Activated naive CD8-positive, alpha-beta T cell treated with anti-CD3 and anti-CD28 coated beads, Interleukin-2, amount 10 ng/mL, durations not matched to agents 7 days and 5 days (primary cell): ENCODE measurements at regions not wholly inside any gene's neighbourhood (a gene's known extent, or its start where the extent isn't known, plus 50 kb on each side); places are given as distances from the start of the nearest gene placed in this dataset.
"Not testable (repeated sequence)": the region's sequence is repeated elsewhere in the genome, so short reads cannot be mapped to it uniquely, and the experiment has no call there.

Experiments used
- ATAC-seq: fragments of 150-1000 bp; cut with Tn5 transposase; one replicate; pipeline ENCODE4 v1.10.0; 2021; ENCODE audit warnings: low read depth, moderate library complexity
- POLR2A ChIA-PET: fragments of 350-600 bp; sonication (Branson Sonifier 250); formaldehyde crosslinking; loops from one replicate; lab custom pipeline; 2021; ENCODE audit warnings: antibody characterized with exemption; lab: Charles Lee
- DNase-seq: peaks from one replicate; pipeline ENCODE4 v3.0.0; 2021
- H3K27ac Mint-ChIP-seq: one replicate; pipeline ENCODE4 v1.8.0; 2022; ENCODE audit warnings: mild to moderate bottlenecking, mixed read lengths
- H3K27me3 Mint-ChIP-seq: one replicate; pipeline ENCODE4 v1.8.0; 2022; ENCODE audit warnings: mild to moderate bottlenecking, moderate library complexity, mixed read lengths
- H3K36me3 Mint-ChIP-seq: one replicate; pipeline ENCODE4 v1.8.0; 2021; ENCODE audit warnings: mild to moderate bottlenecking, mixed read lengths
- H3K4me1 Mint-ChIP-seq: one replicate; pipeline ENCODE4 v1.8.0; 2021; ENCODE audit warnings: mixed read lengths
- H3K4me3 Mint-ChIP-seq: one replicate; pipeline ENCODE4 v1.8.0; 2022; ENCODE audit warnings: mild to moderate bottlenecking, moderate library complexity, mixed read lengths
- H3K9me3 Mint-ChIP-seq: one replicate; pipeline ENCODE4 v1.8.0; 2021; ENCODE audit warnings: mixed read lengths

DNA sequence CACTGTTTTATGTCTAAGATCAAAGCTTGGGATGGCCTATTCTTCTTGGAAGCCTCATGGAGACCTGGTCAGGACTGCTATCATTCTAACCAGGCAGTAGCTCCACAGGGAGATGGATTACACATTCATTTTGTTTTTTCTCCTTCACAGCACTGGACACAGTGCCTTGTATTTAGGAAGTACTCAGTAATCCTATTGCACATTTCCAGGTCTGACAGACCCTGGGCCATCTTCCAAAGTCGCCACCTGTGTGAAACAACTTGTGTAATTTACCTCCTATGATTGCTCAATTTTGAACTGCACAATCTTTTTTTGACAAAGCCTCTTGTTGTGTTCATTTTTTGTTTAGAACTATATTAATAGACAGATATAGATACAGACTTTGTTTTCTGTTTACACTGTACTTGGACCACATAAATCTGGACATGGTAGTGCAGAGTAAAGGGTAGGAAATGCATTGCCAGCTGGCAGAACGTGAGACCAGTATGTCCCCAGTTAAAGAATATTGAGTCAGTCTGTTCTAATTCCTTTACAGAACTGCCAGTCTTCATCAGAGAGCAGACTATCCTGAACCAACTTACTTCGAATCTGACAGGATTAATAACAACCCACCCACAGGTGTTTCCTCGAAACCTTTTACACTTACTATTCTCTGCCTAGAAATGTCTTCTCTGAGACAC is 277.8 kb upstream of the CYRIA start:
- no peak overlapping the region for H3K27ac Mint-ChIP-seq
- H3K4me3 Mint-ChIP-seq: no peak overlapping the region
- DNase-seq (no peak), ATAC-seq (no peak)
- peaks cover 2% of the 10 kb centered on the region for H3K4me1 Mint-ChIP-seq
- no peaks in the 10 kb centered on the region for H3K27me3 Mint-ChIP-seq
- no peaks in the 10 kb centered on the region for H3K36me3 Mint-ChIP-seq
- POLR2A ChIA-PET: no interaction called here
- peaks cover 11% of the 10 kb centered on the region for H3K9me3 Mint-ChIP-seq

DNA sequence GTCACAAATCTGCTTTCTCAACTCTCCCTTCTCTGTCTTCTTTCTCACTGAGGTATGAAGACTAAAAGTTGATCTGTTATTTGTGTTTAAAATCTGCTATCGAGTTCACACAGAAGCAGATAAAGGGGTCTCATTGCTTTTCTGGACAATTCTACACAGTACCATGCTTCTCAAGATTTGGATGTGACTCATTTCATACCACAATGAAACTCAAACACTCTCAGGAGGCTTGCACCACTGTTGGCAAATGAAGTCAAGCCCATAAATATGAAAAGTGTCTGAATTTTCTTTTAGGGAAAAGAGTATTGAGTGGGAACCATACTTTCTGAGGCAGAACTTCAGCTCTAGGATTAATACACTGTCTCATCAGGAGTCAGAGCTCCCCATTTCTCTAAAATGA is 274.6 kb upstream of the CYRIA start:
- Mint-ChIP-seq H3K36me3 (no peaks in the 10 kb centered on the region), H3K4me3 (no peak overlapping the region), H3K27ac (no peak overlapping the region), H3K4me1 (peaks cover 2% of the 10 kb centered on the region), H3K9me3 (peaks cover 11% of the 10 kb centered on the region), H3K27me3 (no peaks in the 10 kb centered on the region)
- no peak for ATAC-seq
- DNase-seq: no peak
- POLR2A ChIA-PET: no interaction called here

DNA sequence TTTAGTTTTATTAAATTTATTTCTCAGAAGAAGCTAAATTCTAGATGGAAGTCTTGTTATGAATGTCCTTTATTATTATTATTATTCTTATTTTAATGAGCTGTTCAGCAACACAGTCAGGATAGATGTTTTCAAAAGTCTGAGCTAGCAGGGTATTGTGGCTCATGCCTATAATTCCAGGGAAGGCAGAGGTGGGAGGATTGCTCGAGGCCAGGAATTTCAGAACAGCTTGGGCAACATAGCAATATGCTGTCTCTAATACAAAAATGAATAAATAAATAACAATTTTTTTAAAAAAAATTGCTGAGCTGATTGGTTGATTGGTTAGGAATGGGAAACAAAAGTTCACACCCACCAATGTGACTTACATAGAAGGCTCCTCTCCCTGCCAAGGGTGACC is 274.1 kb upstream of the CYRIA start:
- Mint-ChIP-seq H3K36me3 (no peaks in the 10 kb centered on the region), H3K4me1 (peaks cover 2% of the 10 kb centered on the region), H3K9me3 (peaks cover 11% of the 10 kb centered on the region), H3K27me3 (no peaks in the 10 kb centered on the region), H3K27ac (no peak overlapping the region), H3K4me3 (no peak overlapping the region)
- ATAC-seq (no peak), DNase-seq (no peak)
- POLR2A ChIA-PET: no interaction called here

DNA sequence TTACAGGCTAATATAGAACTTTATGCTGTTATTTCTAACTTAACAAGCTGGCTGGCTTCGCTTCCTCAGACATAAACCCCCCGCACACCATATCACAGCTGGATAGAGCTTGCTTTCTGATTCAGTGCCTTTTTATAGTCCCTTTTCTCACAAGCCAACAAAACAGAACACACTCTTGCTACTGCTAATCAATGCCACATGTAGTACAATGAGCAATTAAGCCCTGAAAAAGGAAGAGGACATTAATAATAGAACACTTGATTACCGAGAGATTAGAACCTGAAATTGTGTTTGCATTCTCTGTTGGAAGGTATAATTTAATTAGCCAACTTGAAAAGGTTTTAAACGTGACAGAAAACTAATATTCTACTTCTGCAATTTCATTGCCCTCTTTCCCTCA is 267.7 kb upstream of the CYRIA start:
- H3K4me1 Mint-ChIP-seq: no peaks in the 10 kb centered on the region
- DNase-seq: no peak
- no peaks in the 10 kb centered on the region for H3K9me3 Mint-ChIP-seq
- H3K4me3 Mint-ChIP-seq: no peak overlapping the region
- no peak overlapping the region for H3K27ac Mint-ChIP-seq
- no peaks in the 10 kb centered on the region for H3K27me3 Mint-ChIP-seq
- H3K36me3 Mint-ChIP-seq: no peaks in the 10 kb centered on the region
- no peak for ATAC-seq
- POLR2A ChIA-PET: no interaction called here

DNA sequence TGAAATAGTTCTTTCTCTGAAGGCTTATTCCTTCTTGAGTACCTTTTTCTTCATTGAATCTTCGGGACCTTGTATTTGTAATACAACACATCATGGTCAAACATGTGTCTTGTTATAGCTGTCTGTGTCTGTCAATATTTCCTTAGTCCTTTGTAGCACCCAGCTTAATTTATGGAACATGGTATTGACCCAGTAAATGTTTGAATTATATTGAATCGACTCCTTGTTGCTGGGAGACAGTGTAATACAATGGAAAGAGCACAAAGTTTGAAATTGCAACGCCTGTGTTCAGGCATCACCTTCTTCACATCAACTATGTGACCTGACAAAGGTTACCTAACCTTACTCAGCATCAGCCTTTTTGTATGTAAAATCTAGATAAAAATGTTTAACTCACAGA is 267.2 kb upstream of the CYRIA start:
- no peaks in the 10 kb centered on the region for H3K9me3 Mint-ChIP-seq
- ATAC-seq: no peak
- H3K27me3 Mint-ChIP-seq: no peaks in the 10 kb centered on the region
- POLR2A ChIA-PET: no interaction called here
- no peak for DNase-seq
- H3K36me3 Mint-ChIP-seq: no peaks in the 10 kb centered on the region
- no peak overlapping the region for H3K27ac Mint-ChIP-seq
- H3K4me1 Mint-ChIP-seq: no peaks in the 10 kb centered on the region
- H3K4me3 Mint-ChIP-seq: no peak overlapping the region

DNA sequence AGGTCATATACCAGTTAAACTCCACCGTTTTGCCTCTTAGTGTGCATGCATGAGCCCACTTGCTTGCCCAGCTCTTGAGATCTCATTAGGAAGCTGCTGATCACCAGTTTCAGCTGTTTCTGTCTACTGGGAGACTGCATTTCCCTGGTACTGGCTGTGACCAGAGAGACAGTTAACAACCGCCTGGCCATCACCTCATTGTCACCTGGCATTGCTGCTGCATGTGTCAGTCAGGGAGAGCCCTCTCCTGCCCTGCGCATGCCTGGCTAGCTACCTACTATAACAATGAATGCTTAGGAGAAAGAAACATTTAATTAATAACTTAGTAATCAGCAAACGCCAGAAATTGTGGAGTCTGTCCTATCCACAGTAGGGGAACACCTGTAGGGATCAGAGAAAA is 265.8 kb upstream of the CYRIA start:
- Mint-ChIP-seq H3K27me3 (no peaks in the 10 kb centered on the region), H3K36me3 (no peaks in the 10 kb centered on the region), H3K4me3 (no peak overlapping the region), H3K27ac (no peak overlapping the region), H3K9me3 (no peaks in the 10 kb centered on the region), H3K4me1 (no peaks in the 10 kb centered on the region)
- no peak for ATAC-seq
- POLR2A ChIA-PET: no interaction called here
- no peak for DNase-seq

DNA sequence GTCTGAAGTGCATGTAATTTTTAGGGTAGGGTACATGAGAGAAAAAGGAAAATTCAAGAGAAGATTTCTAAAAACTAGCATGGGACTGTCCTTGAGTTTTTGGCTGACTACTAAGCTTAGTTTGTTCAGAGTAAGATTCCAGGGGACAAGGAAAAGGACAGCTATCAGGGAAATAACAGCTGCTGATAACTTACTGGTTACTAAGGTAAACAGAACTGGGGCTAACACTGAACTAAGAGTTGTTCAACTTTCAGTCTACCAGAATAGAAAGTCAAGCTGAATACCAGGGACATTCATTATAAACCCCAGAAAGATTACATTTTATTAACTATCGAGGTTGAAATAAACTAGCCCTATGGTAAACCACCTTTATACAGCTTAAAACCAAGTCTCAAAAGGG is 261.8 kb upstream of the CYRIA start:
- Mint-ChIP-seq H3K4me1 (no peaks in the 10 kb centered on the region), H3K27me3 (no peaks in the 10 kb centered on the region), H3K36me3 (no peaks in the 10 kb centered on the region), H3K9me3 (no peaks in the 10 kb centered on the region), H3K4me3 (no peak overlapping the region), H3K27ac (no peak overlapping the region)
- ATAC-seq: no peak
- POLR2A ChIA-PET: no interaction called here
- no peak for DNase-seq

DNA sequence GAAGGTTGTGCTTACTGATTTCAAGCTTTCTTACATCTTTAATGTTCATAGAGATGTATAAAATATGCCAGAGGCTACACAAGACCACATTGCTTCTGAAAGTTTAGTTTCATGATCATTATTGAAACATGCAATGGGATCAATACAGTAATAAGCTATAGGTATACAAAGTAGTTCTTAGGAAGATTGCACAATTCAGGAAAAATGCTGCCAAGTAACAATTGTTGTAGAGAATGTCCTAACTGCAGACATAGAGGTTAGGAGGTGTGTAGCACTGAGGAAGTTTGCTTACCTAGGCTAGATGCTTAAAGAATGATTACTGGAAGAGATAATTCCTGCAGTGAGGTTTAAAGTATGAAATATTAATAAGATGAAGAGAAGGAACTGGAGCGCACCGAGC is 259.5 kb upstream of the CYRIA start:
- Mint-ChIP-seq H3K27ac (no peak overlapping the region), H3K36me3 (no peaks in the 10 kb centered on the region), H3K9me3 (no peaks in the 10 kb centered on the region), H3K4me1 (no peaks in the 10 kb centered on the region), H3K27me3 (no peaks in the 10 kb centered on the region), H3K4me3 (no peak overlapping the region)
- ATAC-seq (no peak), DNase-seq (no peak)
- POLR2A ChIA-PET: no interaction called here

DNA sequence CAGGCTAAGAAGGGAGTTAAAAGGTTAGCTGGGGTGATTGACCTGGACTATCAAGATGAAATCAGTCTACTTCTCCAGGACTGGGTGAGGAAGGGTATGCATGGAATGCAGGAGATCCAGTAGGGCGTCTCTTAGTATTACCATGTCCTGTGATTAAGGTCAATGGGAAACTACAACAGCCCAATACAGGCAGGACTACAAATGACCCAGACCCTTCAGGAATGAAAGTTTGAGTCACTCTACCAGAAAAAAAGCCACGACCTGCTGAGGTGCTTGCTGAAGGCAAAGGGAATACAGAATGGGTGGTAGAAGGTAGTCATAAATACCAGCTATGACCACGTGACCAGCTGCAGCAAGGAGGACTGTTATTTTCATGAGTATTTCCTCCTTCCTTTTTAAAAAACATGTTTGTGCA is 249.7 kb upstream of the CYRIA start:
- POLR2A ChIA-PET: not testable (repeated sequence)

DNA sequence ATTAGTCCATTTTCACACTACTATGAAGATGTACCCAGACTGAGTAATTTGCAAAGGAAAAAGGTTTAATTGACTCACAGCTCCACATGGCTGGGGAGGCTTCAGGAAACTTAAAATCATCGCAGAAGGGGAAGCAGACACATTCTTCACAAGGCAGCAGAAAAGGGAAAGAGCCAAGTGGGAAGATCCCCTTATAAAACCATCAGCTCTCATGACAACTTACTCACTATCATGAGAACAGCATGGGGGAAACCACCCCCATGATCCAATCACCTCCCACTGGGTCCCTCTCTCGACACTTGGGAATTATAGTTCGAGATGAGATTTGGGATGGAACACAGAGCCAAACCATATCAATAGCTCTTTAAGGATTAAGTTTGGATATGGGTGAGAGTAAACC is 246.1 kb upstream of the CYRIA start:
- Mint-ChIP-seq H3K27ac (no peak overlapping the region), H3K4me3 (no peak overlapping the region), H3K9me3 (no peaks in the 10 kb centered on the region), H3K4me1 (no peaks in the 10 kb centered on the region), H3K36me3 (no peaks in the 10 kb centered on the region), H3K27me3 (no peaks in the 10 kb centered on the region)
- DNase-seq (no peak), ATAC-seq (no peak)
- POLR2A ChIA-PET: no interaction called here

More for the DNA sequence above, 249.7 kb upstream of the CYRIA start:
- H3K27ac Mint-ChIP-seq, DNase-seq, H3K4me1 Mint-ChIP-seq, H3K4me3 Mint-ChIP-seq, H3K27me3 Mint-ChIP-seq, H3K9me3 Mint-ChIP-seq, ATAC-seq, H3K36me3 Mint-ChIP-seq: not testable (repeated sequence)

DNA sequence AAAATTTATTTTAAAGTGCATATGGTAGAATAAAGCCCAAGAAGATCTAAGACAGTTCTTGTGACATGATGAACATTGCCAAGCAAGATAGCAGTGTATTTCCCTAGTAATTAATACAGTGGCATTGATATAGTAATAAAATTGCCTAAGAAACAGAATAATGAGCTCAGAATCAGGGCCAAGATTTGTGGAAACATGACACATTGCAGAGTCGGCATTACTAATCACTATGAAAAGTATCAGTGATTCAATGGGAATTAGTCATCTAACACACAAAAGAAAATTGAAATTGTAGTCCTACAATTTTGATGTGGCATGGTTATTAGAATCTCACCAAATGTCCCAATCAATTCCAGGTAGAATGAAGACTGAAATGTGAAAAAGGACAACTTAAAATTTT is 243.0 kb upstream of the CYRIA start:
- Mint-ChIP-seq H3K4me3 (no peak overlapping the region), H3K36me3 (no peaks in the 10 kb centered on the region), H3K27ac (no peak overlapping the region), H3K27me3 (no peaks in the 10 kb centered on the region), H3K4me1 (no peaks in the 10 kb centered on the region), H3K9me3 (peaks cover 2% of the 10 kb centered on the region)
- ATAC-seq: no peak
- DNase-seq: no peak
- POLR2A ChIA-PET: no interaction called here

DNA sequence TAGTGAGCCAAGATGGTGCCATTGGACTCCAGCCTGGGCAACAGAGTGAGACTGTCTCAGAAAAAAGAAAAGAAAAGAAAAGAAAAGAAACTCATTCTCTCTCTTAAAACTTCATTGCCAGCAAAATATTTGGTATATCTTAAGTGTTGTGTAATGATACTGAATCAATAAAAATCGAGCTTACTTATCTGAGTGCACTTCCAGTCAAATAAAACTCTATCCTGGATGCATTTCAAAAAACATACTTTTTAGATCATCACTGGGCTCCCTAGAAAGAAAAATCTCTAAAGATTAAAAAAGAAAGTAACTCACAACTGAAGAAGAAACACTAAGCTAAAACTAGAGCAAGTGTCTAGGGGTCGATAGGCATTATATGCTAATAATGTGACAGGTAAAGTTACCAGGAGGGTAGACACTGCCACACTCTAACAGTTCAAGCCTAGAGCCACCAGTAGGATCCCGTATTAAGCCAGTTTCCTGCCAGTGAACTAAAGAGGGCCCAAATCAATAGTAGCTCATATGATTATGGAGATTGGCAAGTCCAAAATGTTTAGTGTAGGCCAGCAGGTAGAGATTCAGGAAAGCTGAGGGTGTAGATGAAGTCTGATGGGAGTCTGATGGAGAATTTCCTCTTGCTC is 242.1 kb upstream of the CYRIA start:
- DNase-seq (no peak), ATAC-seq (no peak)
- no peaks in the 10 kb centered on the region for H3K4me1 Mint-ChIP-seq
- H3K4me3 Mint-ChIP-seq: no peak overlapping the region
- H3K27me3 Mint-ChIP-seq: no peaks in the 10 kb centered on the region
- H3K27ac Mint-ChIP-seq: no peak overlapping the region
- H3K9me3 Mint-ChIP-seq: peaks cover 2% of the 10 kb centered on the region
- no peaks in the 10 kb centered on the region for H3K36me3 Mint-ChIP-seq
- POLR2A ChIA-PET: no interaction called here

DNA sequence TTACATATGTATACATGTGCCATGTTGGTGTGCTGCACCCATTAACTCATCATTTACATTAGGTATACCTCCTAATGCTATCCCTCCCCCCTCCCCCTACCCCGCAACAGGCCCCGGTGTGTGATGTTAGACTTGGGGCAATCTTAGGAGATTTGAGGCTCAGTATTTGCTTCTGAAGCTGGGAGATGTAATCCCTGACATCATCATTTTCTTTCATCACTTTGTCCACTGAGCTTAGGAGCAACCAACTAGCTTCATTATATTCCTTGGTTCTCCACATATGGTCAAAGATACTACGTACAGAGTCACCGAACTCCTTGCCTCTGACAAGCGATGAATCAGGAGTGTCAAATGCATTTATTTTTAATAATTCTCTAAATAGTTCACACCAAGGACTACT is 239.7 kb upstream of the CYRIA start:
- POLR2A ChIA-PET, H3K27me3 Mint-ChIP-seq, H3K4me3 Mint-ChIP-seq, H3K4me1 Mint-ChIP-seq, H3K36me3 Mint-ChIP-seq, H3K9me3 Mint-ChIP-seq, H3K27ac Mint-ChIP-seq, DNase-seq, ATAC-seq: not testable (repeated sequence)

DNA sequence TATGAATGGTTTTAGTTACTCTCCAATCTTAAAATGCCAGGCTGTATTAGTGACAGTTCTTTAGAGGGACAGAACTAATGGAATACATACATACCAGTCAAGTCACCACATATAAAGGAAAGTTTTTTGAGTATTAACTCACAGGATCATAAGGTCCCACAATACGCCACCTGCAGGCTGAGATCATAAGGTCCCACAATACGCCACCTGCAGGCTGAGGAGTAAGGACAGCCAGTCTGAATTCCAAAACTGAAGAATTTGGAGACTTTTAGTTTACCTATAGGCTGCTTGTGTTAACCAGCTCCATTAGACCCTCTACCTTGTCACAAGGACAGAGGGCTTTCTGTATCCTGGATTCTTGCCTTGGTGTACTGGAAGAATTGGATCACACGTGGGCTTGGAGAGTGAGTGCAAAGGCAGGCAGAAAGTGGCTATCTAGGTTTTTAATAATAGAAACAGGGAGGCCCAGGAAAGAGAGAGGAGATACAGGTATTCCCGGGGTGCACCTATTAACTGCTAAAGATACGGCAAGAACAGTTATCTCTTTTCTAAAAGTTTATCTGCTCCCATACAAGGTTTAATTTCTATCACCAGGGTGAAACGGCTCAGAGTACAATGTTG is 234.9 kb upstream of the CYRIA start:
- Mint-ChIP-seq H3K4me3 (no peak overlapping the region), H3K9me3 (no peaks in the 10 kb centered on the region), H3K36me3 (no peaks in the 10 kb centered on the region), H3K27ac (no peak overlapping the region), H3K27me3 (no peaks in the 10 kb centered on the region), H3K4me1 (no peaks in the 10 kb centered on the region)
- POLR2A ChIA-PET: no interaction called here
- DNase-seq (no peak), ATAC-seq (no peak)
